Sciatic nerve (tissue), 2 donors: ENCODE measurements at regions not wholly inside any gene's neighbourhood (a gene's known extent, or its start where the extent isn't known, plus 50 kb on each side); places are given as distances from the start of the nearest gene placed in this dataset.
"Not testable (repeated sequence)": the region's sequence is repeated elsewhere in the genome, so short reads cannot be mapped to it uniquely, and the experiment has no call there.

Experiments used
- ATAC-seq: fragments of 200-7000 bp; cut with Tn5 transposase; one replicate; pipeline ENCODE4 v1.9.1; 2020; ENCODE audit warnings: mild to moderate bottlenecking, moderate library complexity
- DNase-seq: peaks from one replicate; pipeline ENCODE4 v3.0.0-alpha.2; 2020; ENCODE audit warnings: low spot score
- intact Hi-C: fragments of 100-400 bp; cut with DNase I; formaldehyde crosslinking; loops from one replicate; pipeline ENCODE4 v1.14.2; 2022
- donor health status: DM: no; HTN: no; CAD: no.
- donor health status: DM: no; HTN: no; CAD: no.

GRCh38 chr7:85376589-85376988 lies 189.7 kb upstream of the SEMA3D start:
- no peak for ATAC-seq
- intact Hi-C loops: no loop called here
- DNase-seq: no peak

- DNase-seq (no peak), ATAC-seq (no peak)
- intact Hi-C loops: no loop called here
These were observed 170.1 kb upstream of the SEMA3D start for GRCh38 chr7:85356916-85357315.

GRCh38 chr7:85343484-85343883 lies 156.6 kb upstream of the SEMA3D start:
- intact Hi-C loops: no loop called here
- no peak for DNase-seq
- ATAC-seq: no peak

- ATAC-seq: no peak
- intact Hi-C loops: no loop called here
- no peak for DNase-seq
These were observed 155.9 kb upstream of the SEMA3D start for GRCh38 chr7:85342781-85343180.

- ATAC-seq: no peak
- no peak for DNase-seq
- intact Hi-C loops: no loop called here
These were observed 155.1 kb upstream of the SEMA3D start for GRCh38 chr7:85341973-85342372.

GRCh38 chr7:85341121-85341520 lies 154.3 kb upstream of the SEMA3D start:
- ATAC-seq (no peak), DNase-seq (no peak)
- intact Hi-C loops: no loop called here

- no peak for DNase-seq
- no peak for ATAC-seq
- intact Hi-C loops: no loop called here
These were observed 149.2 kb upstream of the SEMA3D start for GRCh38 chr7:85336086-85336485.

GRCh38 chr7:85335113-85335512 lies 148.3 kb upstream of the SEMA3D start:
- intact Hi-C loops, ATAC-seq, DNase-seq: not testable (repeated sequence)

GRCh38 chr7:85328456-85328998 lies 141.7 kb upstream of the SEMA3D start:
- DNase-seq: no peak
- intact Hi-C loops: no loop called here
- no peak for ATAC-seq

GRCh38 chr7:85324145-85324799 lies 137.4 kb upstream of the SEMA3D start:
- ATAC-seq (no peak), DNase-seq (no peak)
- intact Hi-C loops: no loop called here

GRCh38 chr7:85322252-85322651 lies 135.4 kb upstream of the SEMA3D start:
- DNase-seq (no peak), ATAC-seq (no peak)

GRCh38 chr7:85320699-85321476 lies 134.0 kb upstream of the SEMA3D start:
- DNase-seq: no peak
- ATAC-seq: no peak
- intact Hi-C loops: no loop called here

More at GRCh38 chr7:85322252-85322651, 135.4 kb upstream of the SEMA3D start:
- intact Hi-C loops: no loop called here

GRCh38 chr7:85316489-85316888 lies 129.6 kb upstream of the SEMA3D start:
- ATAC-seq: no peak
- intact Hi-C loops: no loop called here

GRCh38 chr7:85310301-85310700 lies 123.4 kb upstream of the SEMA3D start:
- DNase-seq (no peak), ATAC-seq (no peak)
- intact Hi-C loops: no loop called here

More at GRCh38 chr7:85316489-85316888, 129.6 kb upstream of the SEMA3D start:
- DNase-seq: no peak

- DNase-seq (no peak), ATAC-seq (no peak)
- intact Hi-C loops: no loop called here
These were observed 119.3 kb upstream of the SEMA3D start for GRCh38 chr7:85306115-85306514.

- no peak for DNase-seq
- no peak for ATAC-seq
- intact Hi-C loops: loop anchor here (5.0 kb wide), 1 partner anchor 257 kb away; no protein-coding TSS in a partner anchor
These were observed 107.3 kb upstream of the SEMA3D start for GRCh38 chr7:85294176-85294575.

- ATAC-seq: no peak
- intact Hi-C loops: loop anchor here (5.0 kb wide), 1 partner anchor 256 kb away; no protein-coding TSS in a partner anchor
- no peak for DNase-seq
These were observed 106.2 kb upstream of the SEMA3D start for GRCh38 chr7:85292908-85293576.

GRCh38 chr7:85290269-85290668 lies 103.4 kb upstream of the SEMA3D start:
- DNase-seq (no peak), ATAC-seq (no peak)
- intact Hi-C loops: loop anchor here (5.0 kb wide), 1 partner anchor 253 kb away; no protein-coding TSS in a partner anchor

- no peak for DNase-seq
- intact Hi-C loops: no loop called here
- no peak for ATAC-seq
These were observed 102.4 kb upstream of the SEMA3D start for GRCh38 chr7:85289279-85289678.
